ENCODE measurements at regions not wholly inside any gene's neighbourhood (a gene's known extent, or its start where the extent isn't known, plus 50 kb on each side); places are given as distances from the start of the nearest gene placed in this dataset.

- no peaks in the 10 kb centered on the region for H3K9me1 ChIP-seq (ENCODE audit: control insufficient read depth, insufficient read depth, low read length)
- no TSS peak for BruUV-seq (replicated peaks)
- no peak for DNase-seq (ENCODE audit: extremely low read depth in 1 of 4, low spot score in 3 of 4)
- CTCF ChIA-PET (ENCODE audit: low intra/inter-chr PET ratio): no interaction called here
- no peaks in the 10 kb centered on the region for H3K79me2 ChIP-seq (ENCODE audit: control insufficient read depth, insufficient read depth, low read length)
- POLR2A ChIA-PET: no interaction called here
- no peak overlapping the region for H3K4me2 ChIP-seq (ENCODE audit: insufficient read depth, low read length)
- no peaks in the 10 kb centered on the region; the same call in 1 of the 2 replicates for H3K9me3 ChIP-seq (replicated peaks; ENCODE audit: control insufficient read depth, insufficient read depth, low read depth, low read length)
- in situ Hi-C loops (cut with MboI) (no loop called here), intact Hi-C loops (cut with micrococcal nuclease) (no loop called here)
- H3K4me1 ChIP-seq (replicated peaks in 1 of 2; ENCODE audit: control insufficient read depth in 2 of 2, insufficient read depth in 2 of 2, low read length in 2 of 2): no peaks in the 10 kb centered on the region
- H3K27ac ChIP-seq (ENCODE audit: extremely low read depth, low read depth, low read length): no peak overlapping the region
- H3K4me3 ChIP-seq: no peak overlapping the region
- no peaks in the 10 kb centered on the region for H3K27me3 ChIP-seq (ENCODE audit: control insufficient read depth in 2 of 2, insufficient read depth in 2 of 2, low read length in 2 of 2)
- FAIRE-seq: no peak
- H4K20me1 ChIP-seq (replicated peaks; ENCODE audit: control insufficient read depth, insufficient read depth, low read length): no peaks in the 10 kb centered on the region
- TF ChIP-seq GATA2 (CRISPR knock-in tag; IDR thresholded peaks at IDR 0.05): no peak
- no peak overlapping the region for H3K9ac ChIP-seq (ENCODE audit: insufficient read depth in 1 of 2, low read depth in 2 of 2, low read length in 2 of 2)
- H3K36me3 ChIP-seq (ENCODE audit: control insufficient read depth, insufficient read depth, low read length): no peaks in the 10 kb centered on the region
- ATAC-seq: no peak
- H2AFZ ChIP-seq (ENCODE audit: low read depth, low read length): no peak overlapping the region
These were observed 236.6 kb downstream of the CCDC59 start for GRCh38 chr12:82121545-82121944.

- Histone ChIP-seq H3K27me3 (ENCODE audit: control insufficient read depth in 2 of 2, insufficient read depth in 2 of 2, low read length in 2 of 2) (no peaks in the 10 kb centered on the region), H3K9ac (ENCODE audit: insufficient read depth in 1 of 2, low read depth in 2 of 2, low read length in 2 of 2) (no peak overlapping the region), H3K79me2 (ENCODE audit: control insufficient read depth, insufficient read depth, low read length) (no peaks in the 10 kb centered on the region), H4K20me1 (replicated peaks; ENCODE audit: control insufficient read depth, insufficient read depth, low read length) (no peaks in the 10 kb centered on the region), H3K4me1 (replicated peaks in 1 of 2; ENCODE audit: control insufficient read depth in 2 of 2, insufficient read depth in 2 of 2, low read length in 2 of 2) (no peaks in the 10 kb centered on the region), H3K27ac (ENCODE audit: extremely low read depth, low read depth, low read length) (no peak overlapping the region), H3K4me2 (ENCODE audit: insufficient read depth, low read length) (no peak overlapping the region), H3K36me3 (ENCODE audit: control insufficient read depth, insufficient read depth, low read length) (no peaks in the 10 kb centered on the region), H3K9me1 (ENCODE audit: control insufficient read depth, insufficient read depth, low read length) (no peaks in the 10 kb centered on the region), H2AFZ (ENCODE audit: low read depth, low read length) (no peak overlapping the region), H3K4me3 (no peak overlapping the region), H3K9me3 (replicated peaks; ENCODE audit: control insufficient read depth, insufficient read depth, low read depth, low read length) (no peaks in the 10 kb centered on the region; the same call in 1 of the 2 replicates)
- ChIA-PET POLR2A (no interaction called here), CTCF (ENCODE audit: low intra/inter-chr PET ratio) (no interaction called here)
- FAIRE-seq (no peak), ATAC-seq (no peak), DNase-seq (ENCODE audit: extremely low read depth in 1 of 4, low spot score in 3 of 4) (no peak)
- intact Hi-C loops (cut with micrococcal nuclease): no loop called here
- BruUV-seq (replicated peaks): no TSS peak
- 0% methylated on average over 4 of the region's 4 CpGs for WGBS (ENCODE audit: insufficient coverage, low coverage, missing lambda C conversion rate)
- in situ Hi-C loops (cut with MboI): no loop called here
- TF ChIP-seq CUX1 (CRISPR knock-in tag; IDR thresholded peaks at IDR 0.05) (no peak), STAG1 (CRISPR knock-in tag; IDR thresholded peaks at IDR 0.05; ENCODE audit: borderline replicate concordance) (no peak), NELFE (IDR thresholded peaks at IDR 0.05; ENCODE audit: insufficient read depth, insufficient read length) (no peak), SP2 (IDR thresholded peaks at IDR 0.05; ENCODE audit: extremely low read depth, low read depth, low read length, poor library complexity, severe bottlenecking) (no peak), U2AF1 (optimal IDR thresholded peaks at IDR 0.05; ENCODE audit: low read depth, low read length) (no peak), ZBTB33 (CRISPR knock-in tag; IDR thresholded peaks at IDR 0.05) (no peak), KDM4B (IDR thresholded peaks at IDR 0.05; ENCODE audit: borderline replicate concordance in 2 of 2, low read depth in 1 of 2) (no peak), KLF10 (CRISPR knock-in tag; IDR thresholded peaks at IDR 0.05) (no peak), CHD2 (IDR thresholded peaks at IDR 0.05; ENCODE audit: low read depth, low read length) (no peak)
These were observed 237.3 kb downstream of the CCDC59 start for GRCh38 chr12:82120901-82121300.

Measured in K562 (cell line).